MCF 10A (cell line): ENCODE measurements at regions not wholly inside any gene's neighbourhood (a gene's known extent, or its start where the extent isn't known, plus 50 kb on each side); places are given as distances from the start of the nearest gene placed in this dataset.

Experiments used
- BruUV-seq: library from RNA; stranded (reverse); fragments of 400-500 nt; replicated peaks from 2 replicates; lab custom pipeline; 2021; lab: Mats Ljungman, UMichigan
- CTCF ChIA-PET: fragments of 300-600 bp; sonication (Branson Sonifier 250); formaldehyde crosslinking; extraction: SDS; loops from one replicate; lab custom pipeline; 2021; ENCODE audit warnings: antibody characterized with exemption, inconsistent platforms; lab: Yijun Ruan, JAX
- POLR2A ChIA-PET: fragments of 300-600, 350-650 bp; sonication (Branson Sonifier 250); formaldehyde crosslinking; extraction: SDS; loops from one replicate; lab custom pipeline; 2020; ENCODE audit warnings: antibody characterized with exemption, inconsistent platforms; lab: Yijun Ruan, JAX
- DNase-seq: peaks from one replicate; pipeline ENCODE4 v3.0.0-alpha.2; 2018; ENCODE audit not compliant: unreplicated experiment
- H3K27ac Mint-ChIP-seq: one replicate; pipeline ENCODE4 v1.8.0; 2022; ENCODE audit warnings: mild to moderate bottlenecking, low read depth, mixed read lengths; ENCODE audit not compliant: unreplicated experiment
- H3K27me3 Mint-ChIP-seq: one replicate; pipeline ENCODE4 v1.8.0; 2022; ENCODE audit warnings: mixed read lengths; ENCODE audit not compliant: insufficient read depth, unreplicated experiment
- H3K36me3 Mint-ChIP-seq: one replicate; pipeline ENCODE4 v1.8.0; 2022; ENCODE audit warnings: mild to moderate bottlenecking, moderate library complexity, mixed read lengths; ENCODE audit not compliant: insufficient read depth, unreplicated experiment
- H3K4me1 Mint-ChIP-seq: one replicate; pipeline ENCODE4 v1.8.0; 2022; ENCODE audit warnings: mixed read lengths; ENCODE audit not compliant: insufficient read depth, unreplicated experiment
- H3K4me3 Mint-ChIP-seq: one replicate; pipeline ENCODE4 v1.8.0; 2022; ENCODE audit warnings: mild to moderate bottlenecking, moderate library complexity, mixed read lengths; ENCODE audit not compliant: unreplicated experiment
- H3K9me3 Mint-ChIP-seq: one replicate; pipeline ENCODE4 v1.8.0; 2022; ENCODE audit warnings: mixed read lengths; ENCODE audit not compliant: unreplicated experiment
- intact Hi-C: fragments of 100-400 bp; cut with micrococcal nuclease; formaldehyde crosslinking; loops from 2 replicates; pipeline ENCODE4 v1.14.1; 2022
- TF ChIP-seq, protein P1 (sequence below): fragments of 200-600 bp; IDR thresholded peaks from one replicate; pipeline ENCODE4 v1.8.0; 2022; ENCODE audit warnings: antibody characterized with exemption, mild to moderate bottlenecking; ENCODE audit not compliant: unreplicated experiment

GRCh38 chr1:239303289-239303688 lies 83.1 kb upstream of the CHRM3 start:
- no peak overlapping the region for H3K27ac Mint-ChIP-seq
- TF ChIP-seq, protein P1, sequence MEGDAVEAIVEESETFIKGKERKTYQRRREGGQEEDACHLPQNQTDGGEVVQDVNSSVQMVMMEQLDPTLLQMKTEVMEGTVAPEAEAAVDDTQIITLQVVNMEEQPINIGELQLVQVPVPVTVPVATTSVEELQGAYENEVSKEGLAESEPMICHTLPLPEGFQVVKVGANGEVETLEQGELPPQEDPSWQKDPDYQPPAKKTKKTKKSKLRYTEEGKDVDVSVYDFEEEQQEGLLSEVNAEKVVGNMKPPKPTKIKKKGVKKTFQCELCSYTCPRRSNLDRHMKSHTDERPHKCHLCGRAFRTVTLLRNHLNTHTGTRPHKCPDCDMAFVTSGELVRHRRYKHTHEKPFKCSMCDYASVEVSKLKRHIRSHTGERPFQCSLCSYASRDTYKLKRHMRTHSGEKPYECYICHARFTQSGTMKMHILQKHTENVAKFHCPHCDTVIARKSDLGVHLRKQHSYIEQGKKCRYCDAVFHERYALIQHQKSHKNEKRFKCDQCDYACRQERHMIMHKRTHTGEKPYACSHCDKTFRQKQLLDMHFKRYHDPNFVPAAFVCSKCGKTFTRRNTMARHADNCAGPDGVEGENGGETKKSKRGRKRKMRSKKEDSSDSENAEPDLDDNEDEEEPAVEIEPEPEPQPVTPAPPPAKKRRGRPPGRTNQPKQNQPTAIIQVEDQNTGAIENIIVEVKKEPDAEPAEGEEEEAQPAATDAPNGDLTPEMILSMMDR, result no peak
- H3K9me3 Mint-ChIP-seq, result peaks cover 8% of the 10 kb centered on the region
- no TSS peak for BruUV-seq
- intact Hi-C loops, result no loop called here
- ChIA-PET CTCF (no interaction called here), POLR2A (no interaction called here)
- H3K27me3 Mint-ChIP-seq, result no peaks in the 10 kb centered on the region
- H3K36me3 Mint-ChIP-seq, result no peaks in the 10 kb centered on the region
- H3K4me3 Mint-ChIP-seq, result no peak overlapping the region
- no peaks in the 10 kb centered on the region for H3K4me1 Mint-ChIP-seq
- DNase-seq, result no peak

GRCh38 chr1:239302696-239303095 lies 83.7 kb upstream of the CHRM3 start:
- Mint-ChIP-seq H3K4me1 (no peaks in the 10 kb centered on the region), H3K27ac (no peak overlapping the region), H3K27me3 (no peaks in the 10 kb centered on the region), H3K36me3 (no peaks in the 10 kb centered on the region), H3K9me3 (peaks cover 8% of the 10 kb centered on the region), H3K4me3 (no peak overlapping the region)
- no TSS peak for BruUV-seq
- POLR2A ChIA-PET, result no interaction called here
- intact Hi-C loops, result no loop called here
- DNase-seq, result no peak
- TF ChIP-seq, protein P1, result no peak
- CTCF ChIA-PET, result no interaction called here

DNA sequence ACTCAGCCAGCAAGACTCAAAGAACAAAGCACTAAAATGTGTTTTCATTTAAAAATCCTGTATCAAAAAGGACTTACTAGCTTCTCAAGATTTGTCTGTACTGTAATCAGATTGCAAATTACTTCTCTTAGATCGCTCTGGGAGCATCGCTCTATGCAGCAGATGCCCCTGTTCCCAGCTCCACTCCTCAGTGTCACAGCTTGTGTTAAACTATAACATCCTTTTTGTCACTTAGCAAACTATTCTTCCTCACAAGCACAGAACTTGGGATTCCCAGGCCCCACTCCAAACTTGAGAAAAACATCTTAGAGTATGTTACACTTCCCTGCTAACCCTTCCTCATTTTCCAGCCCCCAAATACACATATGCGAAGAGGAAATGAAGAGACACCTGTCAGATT lies 85.1 kb upstream of the CHRM3 start:
- ChIA-PET POLR2A (interaction anchor here (0.6 kb wide), 1 partner anchor 112 kb away, joined by 3 read pairs; no protein-coding TSS in a partner anchor), CTCF (interaction anchor here (0.6 kb wide), 3 partner anchors 91 to 1498 kb away, joined by 3 to 4 read pairs (median 4); no protein-coding TSS in a partner anchor)
- H3K36me3 Mint-ChIP-seq, result no peaks in the 10 kb centered on the region
- no peak overlapping the region for H3K27ac Mint-ChIP-seq
- TF ChIP-seq, protein P1, result no peak
- peaks cover 8% of the 10 kb centered on the region for H3K9me3 Mint-ChIP-seq
- no peak for DNase-seq
- H3K27me3 Mint-ChIP-seq, result no peaks in the 10 kb centered on the region
- no peak overlapping the region for H3K4me3 Mint-ChIP-seq
- no peaks in the 10 kb centered on the region for H3K4me1 Mint-ChIP-seq
- no TSS peak for BruUV-seq
- intact Hi-C loops, result no loop called here

GRCh38 chr1:239297910-239298309 lies 88.5 kb upstream of the CHRM3 start:
- Mint-ChIP-seq H3K4me1 (no peaks in the 10 kb centered on the region), H3K4me3 (no peak overlapping the region), H3K27me3 (no peaks in the 10 kb centered on the region), H3K9me3 (no peaks in the 10 kb centered on the region), H3K36me3 (no peaks in the 10 kb centered on the region), H3K27ac (no peak overlapping the region)
- no peak for DNase-seq
- TF ChIP-seq, protein P1, result no peak
- no TSS peak for BruUV-seq
- intact Hi-C loops, result no loop called here
- ChIA-PET CTCF (interaction anchor here (0.6 kb wide), 1 partner anchor 689 kb away, joined by 4 read pairs; no protein-coding TSS in a partner anchor), POLR2A (no interaction called here)
